H1 (cell line): ENCODE measurements at regions not wholly inside any gene's neighbourhood (a gene's known extent, or its start where the extent isn't known, plus 50 kb on each side); places are given as distances from the start of the nearest gene placed in this dataset.

Source experiments
- CREB1 ChIP-seq: IDR thresholded peaks from 2 replicates; pipeline ENCODE4 v1.6.1; 2012; ENCODE audit warnings: inconsistent platforms
- CTBP2 ChIP-seq: IDR thresholded peaks from 2 replicates; pipeline ENCODE4 v1.7.0; 2011; ENCODE audit warnings: borderline replicate concordance, mild to moderate bottlenecking, moderate library complexity, mixed read lengths, low read length; ENCODE audit not compliant: insufficient read depth, insufficient read length
- JUND ChIP-seq: IDR thresholded peaks from 2 replicates; pipeline ENCODE4 v1.6.1; 2011; ENCODE audit warnings: mild to moderate bottlenecking, improper control_type of control experiment, low read length
- KDM4A ChIP-seq: IDR thresholded peaks from one replicate; pipeline ENCODE4 v1.7.1; 2012; ENCODE audit warnings: low read depth, mild to moderate bottlenecking, moderate library complexity, low read length, inconsistent platforms; ENCODE audit not compliant: severe bottlenecking
- KDM5A ChIP-seq: fragments of 200-600 bp; IDR thresholded peaks from 2 replicates; pipeline ENCODE4 v1.7.1; 2012; ENCODE audit warnings: mild to moderate bottlenecking, low read length, inconsistent platforms, mixed read lengths
- NANOG ChIP-seq: IDR thresholded peaks from 2 replicates; pipeline ENCODE4 v1.6.1; 2011; ENCODE audit warnings: low read length, low read depth, mild to moderate bottlenecking, inconsistent platforms; ENCODE audit not compliant: insufficient read depth, poor library complexity, severe bottlenecking
- POU5F1 ChIP-seq: IDR thresholded peaks from 2 replicates; pipeline ENCODE4 v1.6.1; 2011; ENCODE audit warnings: low read depth, mild to moderate bottlenecking, low read length, moderate library complexity
- SIRT6 ChIP-seq: IDR thresholded peaks from one replicate; pipeline ENCODE4 v1.7.1; 2012; ENCODE audit warnings: low read length, inconsistent platforms
- SP1 ChIP-seq: IDR thresholded peaks from 2 replicates; pipeline ENCODE4 v1.6.1; 2011; ENCODE audit warnings: low read depth, low read length
- SP2 ChIP-seq: IDR thresholded peaks from 2 replicates; pipeline ENCODE4 v1.6.1; 2012; ENCODE audit warnings: mild to moderate bottlenecking, low read length, inconsistent platforms
- TBP ChIP-seq: IDR thresholded peaks from 2 replicates; pipeline ENCODE4 v1.6.1; 2011; ENCODE audit warnings: low read depth, low read length, improper control_type of control experiment
- YY1 ChIP-seq: IDR thresholded peaks from 2 replicates; pipeline ENCODE4 v1.6.1; 2011; ENCODE audit warnings: low read depth, mild to moderate bottlenecking, low read length

GRCh38 chr9:119963258-119963797 lies 594.1 kb upstream of the BRINP1 start (continued):
- TF ChIP-seq NANOG (no peak), TBP (no peak), SIRT6 (no peak), POU5F1 (no peak), JUND (no peak), YY1 (no peak), CTBP2 (no peak), KDM5A (no peak), CREB1 (no peak), KDM4A (no peak), SP1 (0 out of 2 replicates have a peak, but pooled peaks have one; percentile 13), SP2 (0 out of 2 replicates have a peak, but pooled peaks have one; percentile 5)
